ENCODE measurements at regions not wholly inside any gene's neighbourhood (a gene's known extent, or its start where the extent isn't known, plus 50 kb on each side); places are given as distances from the start of the nearest gene placed in this dataset.

DNA sequence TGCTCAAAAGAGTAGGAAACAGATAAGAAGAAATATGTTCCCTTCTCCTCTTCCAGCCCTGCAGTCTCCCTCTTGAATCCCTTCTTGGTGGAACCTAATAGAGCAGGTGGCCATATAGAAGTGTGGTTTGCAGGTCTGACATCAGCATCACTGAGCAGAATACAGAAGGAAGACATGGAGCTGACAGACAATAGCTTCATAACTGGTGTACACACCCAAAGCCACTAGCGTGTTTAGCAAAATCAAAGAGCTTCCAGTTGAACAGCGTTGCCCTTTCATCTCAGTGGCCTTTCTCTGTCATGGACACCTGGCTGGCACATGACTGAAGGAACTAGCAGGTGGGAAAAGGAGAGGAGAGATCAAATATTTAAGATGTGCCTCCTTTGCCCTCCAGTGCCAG is 245.5 kb downstream of the BAMBI start:
- H3K4me3 ChIP-seq (ENCODE audit: low read depth, low read length) = no peak overlapping the region
- TF ChIP-seq, protein P1, sequence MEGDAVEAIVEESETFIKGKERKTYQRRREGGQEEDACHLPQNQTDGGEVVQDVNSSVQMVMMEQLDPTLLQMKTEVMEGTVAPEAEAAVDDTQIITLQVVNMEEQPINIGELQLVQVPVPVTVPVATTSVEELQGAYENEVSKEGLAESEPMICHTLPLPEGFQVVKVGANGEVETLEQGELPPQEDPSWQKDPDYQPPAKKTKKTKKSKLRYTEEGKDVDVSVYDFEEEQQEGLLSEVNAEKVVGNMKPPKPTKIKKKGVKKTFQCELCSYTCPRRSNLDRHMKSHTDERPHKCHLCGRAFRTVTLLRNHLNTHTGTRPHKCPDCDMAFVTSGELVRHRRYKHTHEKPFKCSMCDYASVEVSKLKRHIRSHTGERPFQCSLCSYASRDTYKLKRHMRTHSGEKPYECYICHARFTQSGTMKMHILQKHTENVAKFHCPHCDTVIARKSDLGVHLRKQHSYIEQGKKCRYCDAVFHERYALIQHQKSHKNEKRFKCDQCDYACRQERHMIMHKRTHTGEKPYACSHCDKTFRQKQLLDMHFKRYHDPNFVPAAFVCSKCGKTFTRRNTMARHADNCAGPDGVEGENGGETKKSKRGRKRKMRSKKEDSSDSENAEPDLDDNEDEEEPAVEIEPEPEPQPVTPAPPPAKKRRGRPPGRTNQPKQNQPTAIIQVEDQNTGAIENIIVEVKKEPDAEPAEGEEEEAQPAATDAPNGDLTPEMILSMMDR (IDR thresholded peaks at IDR 0.05; ENCODE audit: low read depth, low read length, missing control alignments) = no peak
- no peak for DNase-seq (ENCODE audit: low read depth)

- TF ChIP-seq, protein P1 (IDR thresholded peaks at IDR 0.05; ENCODE audit: low read depth, low read length, missing control alignments) = no peak
- no peak overlapping the region for H3K4me3 ChIP-seq (ENCODE audit: low read depth, low read length)
- no peak for DNase-seq (ENCODE audit: low read depth)
These were observed 247.4 kb downstream of the BAMBI start for GRCh38 chr10:28924717-28925116.

- TF ChIP-seq, protein P1 (IDR thresholded peaks at IDR 0.05; ENCODE audit: low read depth, low read length, missing control alignments) = no peak
- DNase-seq (ENCODE audit: low read depth) = no peak
- H3K4me3 ChIP-seq (ENCODE audit: low read depth, low read length) = no peak overlapping the region
These were observed 247.9 kb downstream of the BAMBI start for GRCh38 chr10:28925121-28925663.

GRCh38 chr10:28926932-28927331 is 249.6 kb downstream of the BAMBI start:
- TF ChIP-seq, protein P1 (IDR thresholded peaks at IDR 0.05; ENCODE audit: low read depth, low read length, missing control alignments) = no peak
- H3K4me3 ChIP-seq (ENCODE audit: low read depth, low read length) = no peak overlapping the region
- DNase-seq (ENCODE audit: low read depth) = no peak

GRCh38 chr10:28928484-28928883 is 251.2 kb downstream of the BAMBI start:
- no peak overlapping the region for H3K4me3 ChIP-seq (ENCODE audit: low read depth, low read length)
- TF ChIP-seq, protein P1 (IDR thresholded peaks at IDR 0.05; ENCODE audit: low read depth, low read length, missing control alignments) = no peak
- no peak for DNase-seq (ENCODE audit: low read depth)

DNA sequence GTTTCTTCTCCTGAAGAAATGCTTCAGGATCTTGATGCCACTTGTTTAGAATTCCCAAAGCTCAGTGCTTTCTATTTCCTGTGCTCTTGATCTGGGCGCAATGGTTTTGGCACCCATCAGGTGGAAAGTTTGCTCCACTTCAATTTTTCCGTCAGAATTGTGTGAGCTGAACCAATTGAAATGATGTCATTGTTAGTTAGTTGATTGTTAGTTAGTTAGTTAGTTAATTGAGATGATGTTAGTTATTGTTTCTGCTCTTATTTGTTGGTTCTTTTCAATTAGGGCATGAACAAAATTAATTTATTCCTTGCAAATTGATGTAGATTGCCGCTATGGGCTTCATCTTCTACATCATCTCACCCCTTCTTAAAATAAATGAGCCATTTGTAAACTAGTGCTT is 252.6 kb downstream of the BAMBI start:
- DNase-seq (ENCODE audit: low read depth) = no peak
- no peak overlapping the region for H3K4me3 ChIP-seq (ENCODE audit: low read depth, low read length)
- TF ChIP-seq, protein P1 (IDR thresholded peaks at IDR 0.05; ENCODE audit: low read depth, low read length, missing control alignments) = no peak
